DMS153 (cell line): ENCODE measurements at regions not wholly inside any gene's neighbourhood (a gene's known extent, or its start where the extent isn't known, plus 50 kb on each side); places are given as distances from the start of the nearest gene placed in this dataset.

Experiments used
- DNase-seq: peaks from one replicate; lab custom pipeline; 2025; lab: John Stamatoyannopoulos, UW

DNA sequence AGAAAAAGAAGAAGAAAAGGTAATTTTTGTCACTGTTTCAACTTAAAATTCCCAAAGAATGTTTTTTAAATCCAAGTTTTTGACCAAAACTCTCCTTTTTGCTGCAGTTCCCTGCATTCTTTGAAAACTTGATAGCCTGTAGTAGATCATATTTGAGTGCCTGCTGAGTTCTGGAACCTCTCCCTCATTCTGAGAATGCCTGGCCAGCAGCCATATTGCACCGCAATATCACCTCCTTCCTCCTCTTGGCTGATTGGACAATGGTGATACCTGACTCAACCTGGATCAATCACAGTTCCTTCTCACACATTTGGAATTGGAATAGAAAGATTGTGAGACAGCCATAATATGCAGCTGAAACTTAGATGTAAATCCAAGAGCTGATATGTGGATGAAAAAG is 97.6 kb upstream of the GAP43 start:
- no peak for DNase-seq

DNA sequence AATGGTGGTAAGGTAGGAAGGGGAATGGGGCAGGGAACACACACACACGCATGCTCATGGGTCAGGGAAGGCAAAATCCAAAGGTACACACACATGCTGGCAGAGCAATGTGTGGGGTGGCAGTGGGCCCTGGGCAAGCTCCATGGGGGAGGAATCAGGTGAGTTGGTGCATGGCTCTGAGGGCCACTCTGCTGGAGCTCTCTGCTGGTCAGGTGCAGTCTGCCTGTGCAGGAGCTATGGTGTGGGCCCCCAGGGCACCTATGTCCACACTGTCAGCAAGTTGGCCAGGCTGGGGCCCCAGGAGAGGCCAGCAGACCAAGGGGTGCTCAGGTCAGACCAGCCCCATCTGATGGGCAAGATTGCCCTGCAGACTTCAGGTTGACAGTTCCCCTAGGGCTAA is 90.1 kb upstream of the GAP43 start:
- DNase-seq: no peak

DNA sequence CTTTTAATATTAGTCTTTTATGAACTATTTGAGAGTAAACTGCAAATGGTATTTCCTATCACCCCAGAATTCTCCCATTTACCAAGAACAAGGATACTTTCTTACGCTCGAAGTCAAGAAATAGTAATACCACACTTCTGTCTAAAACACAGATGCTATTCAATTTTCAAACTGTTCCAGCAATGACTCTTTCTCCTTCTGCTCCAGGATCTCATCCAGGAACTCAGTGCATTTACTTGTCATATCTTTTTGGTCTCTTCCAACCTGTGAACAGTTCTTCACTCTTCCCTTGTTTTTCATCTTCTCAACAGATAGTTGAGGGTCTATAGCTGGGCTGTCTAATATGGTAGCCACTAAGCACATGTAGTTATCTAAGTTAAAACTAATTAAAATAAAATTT is 87.1 kb upstream of the GAP43 start:
- no peak for DNase-seq

DNA sequence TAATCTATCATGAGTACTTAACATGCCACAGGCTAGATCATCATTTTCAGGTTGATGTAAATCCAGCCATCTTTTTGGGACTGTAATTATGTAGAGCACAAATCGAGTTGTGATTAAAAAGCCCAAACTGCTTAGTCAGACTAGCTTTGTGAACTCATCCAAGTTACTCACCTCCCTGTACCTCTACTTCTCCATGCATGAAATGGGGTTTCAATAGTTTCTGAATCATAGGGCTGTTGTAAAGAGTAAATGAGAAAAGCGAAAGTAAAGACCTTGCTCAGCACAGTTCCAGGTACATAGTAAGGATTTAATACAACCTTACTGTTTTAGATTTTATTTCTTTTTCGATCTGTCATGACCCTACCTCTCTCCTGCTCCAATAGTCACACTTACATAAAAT is 85.6 kb upstream of the GAP43 start:
- DNase-seq: no peak

DNA sequence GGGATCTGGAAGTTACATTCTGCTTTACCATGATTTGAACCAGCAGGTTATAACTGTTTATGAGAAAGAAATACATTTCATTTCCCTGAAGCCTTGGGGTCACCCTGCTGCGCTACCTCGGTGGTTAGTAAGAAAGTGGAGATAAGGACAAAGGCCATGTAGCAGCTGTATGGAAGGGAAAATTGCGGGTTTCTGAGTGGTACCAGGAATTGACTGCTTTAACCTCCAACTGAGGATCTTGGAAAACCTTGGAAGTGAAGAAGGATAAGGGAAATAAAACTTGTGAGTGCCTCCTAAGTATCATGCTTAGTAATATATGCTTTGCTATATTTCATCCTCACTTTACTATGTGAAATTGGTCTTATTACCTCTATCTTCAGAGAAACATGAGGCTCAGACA is 76.1 kb upstream of the GAP43 start:
- DNase-seq: no peak

DNA sequence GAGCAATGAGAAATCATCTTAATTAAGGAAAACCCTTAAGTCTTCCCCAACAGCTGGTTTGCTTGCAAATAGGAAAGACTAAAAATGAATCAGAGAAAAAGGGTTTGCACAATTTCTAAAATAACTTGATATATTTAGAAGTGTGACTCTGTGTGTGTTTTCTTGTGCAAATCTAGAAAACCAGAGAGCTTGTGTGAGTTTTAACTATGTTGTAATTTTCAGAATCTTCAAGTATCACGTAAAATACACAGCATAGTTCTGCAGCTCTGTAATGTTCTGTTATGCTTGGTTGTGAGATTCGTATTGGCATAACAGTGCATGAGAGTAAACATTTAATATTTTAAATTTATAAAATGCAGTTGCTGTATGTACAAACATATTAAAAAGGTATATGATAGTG is 74.7 kb upstream of the GAP43 start:
- DNase-seq: no peak

DNA sequence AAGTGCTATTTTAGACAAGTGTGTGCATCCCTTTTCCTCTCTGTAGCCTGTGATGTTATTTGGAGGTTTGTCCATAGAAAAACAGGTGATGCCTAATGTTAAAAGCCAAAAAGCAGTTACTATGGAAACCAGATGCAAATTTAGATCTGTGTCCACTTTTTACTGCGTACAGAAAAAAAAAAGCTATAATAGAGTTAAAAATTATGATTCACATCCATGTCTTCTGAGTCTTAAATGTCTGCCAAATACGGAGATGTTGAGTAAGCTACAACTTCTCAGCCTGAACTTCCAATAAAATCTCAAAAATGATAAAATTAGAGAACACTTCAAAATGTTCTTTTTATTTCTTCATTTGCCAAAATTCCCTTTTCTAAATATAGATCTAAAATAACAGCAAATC is 74.2 kb upstream of the GAP43 start:
- DNase-seq: no peak

DNA sequence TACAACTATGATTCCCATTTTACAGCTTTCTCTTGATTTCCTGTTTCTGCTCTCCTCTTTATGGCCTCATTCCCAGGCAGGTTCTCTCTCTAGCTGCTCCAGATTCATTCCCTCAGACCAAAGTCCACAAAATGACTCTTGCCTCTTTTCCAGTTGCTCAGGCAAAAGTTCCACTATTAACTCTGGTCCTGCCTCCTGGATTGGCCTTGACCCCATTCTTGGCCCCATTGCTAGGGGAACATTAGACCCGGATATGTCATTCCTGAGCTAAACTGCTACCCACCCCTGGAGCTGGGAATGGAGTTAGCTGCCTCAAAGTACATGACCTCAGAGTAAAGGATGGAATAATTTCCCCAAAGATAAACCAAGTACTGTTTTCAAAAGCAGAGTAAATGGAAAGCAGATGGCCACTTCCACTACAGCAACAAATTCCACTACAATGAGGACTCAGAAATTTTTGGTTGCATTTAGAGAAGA is 73.0 kb upstream of the GAP43 start:
- no peak for DNase-seq

DNA sequence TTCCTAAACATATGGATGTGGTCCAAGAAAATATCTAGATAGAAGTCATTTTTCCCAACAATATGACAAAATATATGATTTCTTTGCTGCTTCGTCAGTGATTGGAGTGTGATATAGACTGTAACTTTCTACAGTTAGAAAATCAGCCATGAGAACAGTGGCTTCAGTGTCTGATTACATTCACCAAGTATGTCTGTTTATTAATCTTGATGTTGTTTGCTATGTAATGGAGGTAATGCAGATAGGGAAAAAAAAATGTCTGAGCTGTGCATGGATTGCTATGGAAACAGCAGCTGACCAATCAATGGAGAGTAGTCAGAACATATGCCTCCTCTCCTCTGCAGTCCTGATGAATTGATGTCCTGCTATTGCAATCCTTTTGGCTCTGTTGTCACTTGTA is 72.3 kb upstream of the GAP43 start:
- no peak for DNase-seq

DNA sequence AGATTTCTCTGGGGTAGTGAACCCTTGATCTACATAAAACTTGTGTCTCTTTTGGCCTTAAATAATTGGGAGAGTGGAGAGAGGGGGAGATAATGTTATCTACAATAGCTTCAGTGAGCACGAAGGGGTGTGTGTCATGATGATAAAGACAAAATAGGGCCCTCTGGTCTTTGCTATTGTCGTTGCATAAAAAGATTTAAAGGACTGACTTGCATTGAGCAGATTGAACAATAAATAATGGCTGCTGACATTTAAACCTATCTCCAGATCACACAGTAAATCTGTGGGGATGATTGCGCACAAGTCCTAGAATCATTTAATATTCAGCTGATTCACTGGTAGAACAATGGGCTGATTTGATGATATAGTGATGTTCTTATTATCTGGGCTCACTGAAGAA is 71.3 kb upstream of the GAP43 start:
- no peak for DNase-seq

DNA sequence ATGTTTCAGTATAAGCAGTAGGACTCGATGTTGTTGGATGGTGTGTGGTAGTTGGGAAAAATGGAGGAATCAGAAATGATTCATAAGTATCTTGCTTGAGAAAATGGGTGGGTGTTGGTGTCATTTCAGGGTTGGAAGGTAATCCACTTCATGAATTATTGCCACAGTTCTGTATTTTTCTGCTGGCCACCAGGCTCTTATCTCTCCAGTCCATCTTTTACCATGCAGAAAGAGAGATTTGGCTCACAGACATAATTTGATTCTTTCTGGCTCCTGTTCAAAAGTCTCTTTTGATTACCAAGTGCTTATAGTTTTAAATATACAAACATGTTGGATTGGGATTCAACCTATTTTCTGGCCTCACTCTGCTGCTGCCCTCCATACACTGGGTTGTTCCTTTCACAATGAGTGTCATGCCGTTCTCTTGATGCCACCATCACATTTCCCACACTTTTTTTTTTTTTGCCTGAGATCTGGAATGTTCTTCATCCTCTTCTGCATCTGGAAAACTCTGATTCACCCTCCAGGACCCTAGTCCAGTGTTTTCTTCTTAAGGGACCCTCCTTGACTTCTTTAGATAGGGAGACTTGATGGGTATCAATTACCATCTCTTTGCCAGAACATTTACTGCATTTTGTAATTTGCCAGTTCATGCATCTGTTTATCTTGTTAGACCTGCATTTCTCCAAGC is 69.4 kb upstream of the GAP43 start:
- no peak for DNase-seq

DNA sequence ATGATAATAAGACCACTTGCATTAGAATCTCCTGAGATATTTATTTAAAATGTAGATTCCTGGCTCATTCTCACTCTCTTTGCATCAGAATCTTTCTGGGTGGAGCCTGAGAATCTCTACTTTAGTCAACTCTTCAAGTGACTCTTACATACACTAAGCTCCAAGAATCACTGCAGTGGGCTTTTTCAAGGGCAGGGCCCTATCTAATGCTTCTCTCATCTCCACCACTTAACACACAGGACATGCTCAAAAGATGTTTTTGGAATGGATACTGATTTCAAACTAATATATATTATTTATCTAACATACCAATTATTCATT is 68.9 kb upstream of the GAP43 start:
- no peak for DNase-seq

DNA sequence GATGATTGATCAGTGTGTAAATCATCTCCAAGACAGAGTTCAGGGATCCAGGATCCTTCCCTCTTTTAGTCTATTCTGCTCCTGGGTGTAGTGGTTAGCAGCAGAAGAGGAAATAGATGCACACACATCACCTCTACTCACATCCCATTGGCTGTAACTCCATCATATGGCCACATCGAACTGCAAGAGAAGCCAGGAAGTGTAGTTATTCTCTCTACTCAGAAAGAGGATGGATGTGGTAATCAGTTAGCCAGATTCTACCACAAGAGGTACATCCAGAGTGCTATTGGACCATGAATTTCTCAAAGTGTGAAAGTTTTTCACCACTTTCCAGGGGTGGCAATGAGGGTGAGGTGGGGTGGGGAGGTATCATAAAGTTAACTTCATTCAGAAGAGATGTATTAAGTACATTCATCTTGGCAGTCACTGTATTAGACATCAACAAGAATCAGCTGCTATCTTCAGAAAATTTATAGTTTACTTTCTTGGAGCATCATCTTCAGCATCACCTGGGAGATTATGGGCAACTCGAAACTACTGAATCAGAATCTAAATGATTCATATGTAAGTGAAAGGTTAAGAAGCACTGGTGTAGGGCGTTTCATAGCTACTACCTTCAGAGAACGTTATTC is 60.6 kb upstream of the GAP43 start:
- no peak for DNase-seq

DNA sequence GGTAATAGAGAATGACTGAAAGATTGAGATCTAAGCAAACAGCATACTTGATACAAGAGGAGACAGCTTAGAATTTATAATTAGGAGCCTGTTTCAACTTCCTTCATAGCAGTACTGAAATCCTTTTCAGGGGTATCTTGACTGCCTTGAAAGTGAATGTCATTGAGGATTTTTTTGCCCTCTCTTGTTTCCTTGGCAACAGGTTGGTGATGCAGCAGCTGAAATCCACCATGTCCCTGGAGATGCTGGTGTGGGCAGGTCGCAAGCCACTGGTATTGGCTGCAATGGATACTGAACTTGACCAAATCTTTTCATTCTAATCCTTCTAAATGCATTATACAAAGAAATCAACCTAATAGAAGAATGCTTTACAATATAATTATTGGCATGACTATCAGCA is 59.3 kb upstream of the GAP43 start:
- DNase-seq: no peak

DNA sequence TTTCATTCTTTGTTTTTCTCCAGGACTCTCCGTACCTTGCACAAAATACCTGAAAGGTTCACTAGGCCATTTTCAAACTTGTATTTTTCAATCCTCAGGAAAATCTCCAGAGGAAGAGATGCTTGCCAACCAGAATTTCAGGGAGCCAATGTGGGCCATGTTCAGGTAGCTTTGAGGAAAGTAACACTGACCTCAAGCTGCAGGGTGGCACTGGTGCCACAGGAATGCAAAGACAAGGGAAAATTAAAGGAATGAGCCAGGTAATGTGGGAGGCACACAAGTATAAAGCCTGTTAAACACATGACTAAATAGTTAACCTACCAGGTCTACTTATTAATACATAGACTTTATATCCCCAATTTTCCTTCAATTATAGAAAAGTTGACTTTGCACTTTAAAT is 51.9 kb upstream of the GAP43 start:
- DNase-seq: no peak
